ENCODE measurements at regions not wholly inside any gene's neighbourhood (a gene's known extent, or its start where the extent isn't known, plus 50 kb on each side); places are given as distances from the start of the nearest gene placed in this dataset.

GRCh38 chr13:104281910-104282309, 1215.7 kb upstream of the SLC10A2 start:
- Histone ChIP-seq H3K27ac (no peak overlapping the region), H3K27me3 (no peaks in the 10 kb centered on the region), H3K4me3 (no peak overlapping the region), H3K36me3 (no peaks in the 10 kb centered on the region), H3K9me3 (no peaks in the 10 kb centered on the region), H3K4me1 (no peaks in the 10 kb centered on the region)
- TF ChIP-seq POLR2A (IDR thresholded peaks at IDR 0.05): no peak
- TF ChIP-seq CTCF (IDR thresholded peaks at IDR 0.05): no peak
- no peak for TF ChIP-seq POLR2AphosphoS5 (IDR thresholded peaks at IDR 0.05; ENCODE audit: insufficient read depth in 1 of 2, low read depth in 1 of 2)
- intact Hi-C loops (cut with DNase I): no loop called here
- no peak for DNase-seq (ENCODE audit: extremely low spot score in 2 of 2)

DNA sequence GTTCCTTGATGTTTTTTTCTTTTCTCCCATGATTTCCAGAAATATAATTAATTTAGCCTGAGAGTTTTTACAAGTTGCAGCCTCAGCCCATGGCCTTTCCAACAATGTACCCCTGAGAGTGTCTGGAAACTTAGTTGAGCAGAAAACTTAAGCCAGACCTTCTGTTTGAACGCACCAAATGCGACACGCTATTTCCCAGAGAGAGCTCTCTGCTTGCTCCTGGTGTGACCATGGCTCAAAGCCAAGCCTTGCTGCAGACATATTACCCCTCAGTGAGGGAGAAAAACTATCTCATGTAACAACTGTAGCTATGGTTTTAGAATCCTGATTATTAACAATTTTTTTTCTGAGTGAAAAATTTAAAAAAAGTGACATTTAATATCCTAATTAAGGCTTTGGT, 1204.5 kb upstream of the SLC10A2 start:
- no peak overlapping the region for H3K4me3 ChIP-seq
- no peak overlapping the region for H3K27ac ChIP-seq
- no peaks in the 10 kb centered on the region for H3K27me3 ChIP-seq
- no peaks in the 10 kb centered on the region for H3K4me1 ChIP-seq
- intact Hi-C loops (cut with DNase I): no loop called here
- no peak for TF ChIP-seq CTCF (IDR thresholded peaks at IDR 0.05)
- no peak for TF ChIP-seq POLR2A (IDR thresholded peaks at IDR 0.05)
- TF ChIP-seq POLR2AphosphoS5 (IDR thresholded peaks at IDR 0.05; ENCODE audit: insufficient read depth in 1 of 2, low read depth in 1 of 2): no peak
- H3K9me3 ChIP-seq: no peaks in the 10 kb centered on the region
- DNase-seq (ENCODE audit: extremely low spot score in 2 of 2): no peak
- no peaks in the 10 kb centered on the region for H3K36me3 ChIP-seq

GRCh38 chr13:104267206-104267811, 1201.1 kb upstream of the SLC10A2 start:
- H3K36me3 ChIP-seq: no peaks in the 10 kb centered on the region
- H3K4me1 ChIP-seq: no peaks in the 10 kb centered on the region
- H3K27ac ChIP-seq: no peak overlapping the region
- TF ChIP-seq POLR2A (IDR thresholded peaks at IDR 0.05) (no peak), CTCF (IDR thresholded peaks at IDR 0.05) (no peak), POLR2AphosphoS5 (IDR thresholded peaks at IDR 0.05; ENCODE audit: insufficient read depth in 1 of 2, low read depth in 1 of 2) (no peak)
- no peak for DNase-seq (ENCODE audit: extremely low spot score in 2 of 2)
- H3K4me3 ChIP-seq: no peak overlapping the region
- intact Hi-C loops (cut with DNase I): no loop called here
- no peaks in the 10 kb centered on the region for H3K9me3 ChIP-seq
- H3K27me3 ChIP-seq: no peaks in the 10 kb centered on the region

DNA sequence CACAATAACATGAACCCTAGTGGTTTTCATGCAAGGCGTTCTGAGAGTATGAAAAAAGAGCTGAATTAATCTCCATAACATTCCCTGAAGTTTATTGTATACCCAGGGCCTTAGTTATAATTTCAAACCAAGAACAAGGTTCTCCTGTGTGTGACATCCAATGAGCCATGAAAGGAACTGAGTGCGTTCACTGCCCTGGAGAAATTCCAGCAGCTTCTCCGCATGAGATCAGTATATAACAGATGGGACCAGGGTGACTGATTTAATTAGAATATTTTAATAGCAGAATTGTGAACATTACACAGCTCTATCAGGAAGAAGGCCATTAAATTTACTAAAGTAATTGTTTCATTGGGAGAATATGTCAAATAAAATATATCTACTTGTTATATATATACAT, 1190.5 kb upstream of the SLC10A2 start:
- Histone ChIP-seq H3K27me3 (no peaks in the 10 kb centered on the region), H3K9me3 (no peaks in the 10 kb centered on the region), H3K27ac (no peak overlapping the region), H3K36me3 (no peaks in the 10 kb centered on the region), H3K4me3 (no peak overlapping the region), H3K4me1 (no peaks in the 10 kb centered on the region)
- TF ChIP-seq POLR2A (IDR thresholded peaks at IDR 0.05) (no peak), CTCF (IDR thresholded peaks at IDR 0.05) (no peak), POLR2AphosphoS5 (IDR thresholded peaks at IDR 0.05; ENCODE audit: insufficient read depth in 1 of 2, low read depth in 1 of 2) (no peak)
- DNase-seq (ENCODE audit: extremely low spot score in 2 of 2): no peak
- intact Hi-C loops (cut with DNase I): no loop called here

- Histone ChIP-seq H3K27ac (no peak overlapping the region), H3K4me3 (no peak overlapping the region), H3K9me3 (no peaks in the 10 kb centered on the region), H3K4me1 (no peaks in the 10 kb centered on the region), H3K27me3 (no peaks in the 10 kb centered on the region), H3K36me3 (no peaks in the 10 kb centered on the region)
- DNase-seq (ENCODE audit: extremely low spot score in 2 of 2): no peak
- TF ChIP-seq POLR2AphosphoS5 (IDR thresholded peaks at IDR 0.05; ENCODE audit: insufficient read depth in 1 of 2, low read depth in 1 of 2) (no peak), CTCF (IDR thresholded peaks at IDR 0.05) (no peak), POLR2A (IDR thresholded peaks at IDR 0.05) (no peak)
- intact Hi-C loops (cut with DNase I): no loop called here
These were observed 1187.0 kb upstream of the SLC10A2 start for GRCh38 chr13:104253063-104253680.

All from vagina (tissue), 2 donors.